Astrocyte (in vitro differentiated cells and primary cell): ENCODE measurements at regions not wholly inside any gene's neighbourhood (a gene's known extent, or its start where the extent isn't known, plus 50 kb on each side); places are given as distances from the start of the nearest gene placed in this dataset.

Source experiments
- DNase-seq: peaks from one replicate; pipeline ENCODE4 v3.0.0-alpha.2; 2010; ENCODE audit warnings: low read depth
- FAIRE-seq: peaks from 2 replicates; lab custom pipeline; 2011; peaks lifted over from hg19 to GRCh38; lab: Jason Lieb, UNC
- H2AFZ ChIP-seq: 2 replicates; pipeline ENCODE4 v1.6.0; 2012; ENCODE audit warnings: low read depth, low read length, inconsistent platforms
- H3K27ac ChIP-seq: 2 replicates; pipeline ENCODE4 v1.5.1; 2011; ENCODE audit warnings: low read depth, low read length, inconsistent platforms
- H3K27me3 ChIP-seq: 2 replicates; pipeline ENCODE4 v1.6.0; 2011; ENCODE audit warnings: low read length, inconsistent platforms; ENCODE audit not compliant: insufficient read depth
- H3K36me3 ChIP-seq: 2 replicates; pipeline ENCODE4 v1.5.1; 2011; ENCODE audit warnings: low read length, inconsistent platforms; ENCODE audit not compliant: insufficient read depth
- H3K4me1 ChIP-seq: 2 replicates; pipeline ENCODE4 v1.5.1; 2011; ENCODE audit warnings: low read length, inconsistent platforms; ENCODE audit not compliant: insufficient read depth
- H3K4me2 ChIP-seq: 2 replicates; pipeline ENCODE4 v1.6.0; 2012; ENCODE audit warnings: low read length, inconsistent platforms
- H3K4me3 ChIP-seq: 2 replicates; pipeline ENCODE4 v1.5.1; 2011; ENCODE audit warnings: low read depth, mild to moderate bottlenecking, low read length, inconsistent platforms; ENCODE audit not compliant: insufficient read depth
- H3K79me2 ChIP-seq: 2 replicates; pipeline ENCODE4 v1.6.0; 2012; ENCODE audit warnings: mild to moderate bottlenecking, low read length, inconsistent platforms; ENCODE audit not compliant: insufficient read depth
- H3K9ac ChIP-seq: 2 replicates; pipeline ENCODE4 v1.6.0; 2012; ENCODE audit warnings: mild to moderate bottlenecking, low read length, inconsistent platforms
- H3K9me3 ChIP-seq: 2 replicates; pipeline ENCODE4 v1.5.1; 2012; ENCODE audit warnings: low read depth, mild to moderate bottlenecking, low read length, inconsistent platforms; ENCODE audit not compliant: insufficient read depth
- H4K20me1 ChIP-seq: 2 replicates; pipeline ENCODE4 v1.6.0; 2012; ENCODE audit warnings: low read length, inconsistent platforms; ENCODE audit not compliant: insufficient read depth
- H3K27ac Mint-ChIP-seq: one replicate; pipeline ENCODE4 v1.8.0; 2021; ENCODE audit warnings: mild to moderate bottlenecking, mixed read lengths; ENCODE audit not compliant: unreplicated experiment
- H3K27me3 Mint-ChIP-seq: one replicate; pipeline ENCODE4 v1.8.0; 2021; ENCODE audit warnings: low read depth, mixed read lengths; ENCODE audit not compliant: unreplicated experiment
- H3K36me3 Mint-ChIP-seq: one replicate; pipeline ENCODE4 v1.8.0; 2021; ENCODE audit warnings: low read depth, mixed read lengths; ENCODE audit not compliant: unreplicated experiment
- H3K4me1 Mint-ChIP-seq: one replicate; pipeline ENCODE4 v1.8.0; 2021; ENCODE audit warnings: low read depth, mixed read lengths; ENCODE audit not compliant: unreplicated experiment
- H3K4me3 Mint-ChIP-seq: one replicate; pipeline ENCODE4 v1.8.0; 2021; ENCODE audit warnings: mild to moderate bottlenecking, moderate library complexity, mixed read lengths; ENCODE audit not compliant: unreplicated experiment
- H3K9me3 Mint-ChIP-seq: one replicate; pipeline ENCODE4 v1.8.0; 2021; ENCODE audit warnings: mild to moderate bottlenecking, mixed read lengths; ENCODE audit not compliant: unreplicated experiment
- EZH2 ChIP-seq: IDR thresholded peaks from 2 replicates; pipeline ENCODE4 v1.6.1; 2012; ENCODE audit warnings: mild to moderate bottlenecking, low read length, inconsistent platforms; ENCODE audit not compliant: insufficient read depth
- TF ChIP-seq, protein P1 (sequence below): IDR thresholded peaks from 2 replicates; pipeline ENCODE4 v1.5.1; 2011; ENCODE audit warnings: low read depth, mild to moderate bottlenecking, inconsistent platforms, low read length, moderate library complexity; ENCODE audit not compliant: insufficient read depth

DNA sequence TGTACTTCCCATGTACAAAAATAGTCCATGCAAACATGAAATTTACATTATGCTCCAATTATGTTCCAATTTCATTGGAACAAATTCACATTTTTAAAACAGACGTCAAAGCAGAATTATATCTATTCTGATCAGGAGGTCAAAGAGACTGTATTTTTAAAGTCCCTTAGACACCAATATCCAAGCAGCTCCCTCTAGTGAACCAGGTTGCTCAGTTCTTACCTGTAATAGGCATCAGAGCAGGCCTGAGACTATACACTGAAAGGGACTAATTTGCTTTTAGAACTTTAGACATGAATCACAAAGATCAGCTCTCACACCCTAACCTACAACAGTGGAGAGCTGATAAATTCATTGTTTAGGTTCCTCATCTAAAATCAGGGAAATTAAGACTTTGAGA lies 273.9 kb downstream of the MBD2 start:
- Histone ChIP-seq H3K4me3 (no peak overlapping the region), H3K9ac (no peak overlapping the region), H3K27ac (no peak overlapping the region), H2AFZ (no peak overlapping the region), H3K4me2 (no peak overlapping the region), H3K79me2 (no peaks in the 10 kb centered on the region), H3K36me3 (no peaks in the 10 kb centered on the region), H4K20me1 (no peaks in the 10 kb centered on the region), H3K4me1 (no peaks in the 10 kb centered on the region), H3K27me3 (no peaks in the 10 kb centered on the region), H3K9me3 (no peaks in the 10 kb centered on the region)
- Mint-ChIP-seq H3K9me3 (no peaks in the 10 kb centered on the region), H3K4me1 (peaks cover 11% of the 10 kb centered on the region), H3K4me3 (no peak overlapping the region), H3K27me3 (no peaks in the 10 kb centered on the region), H3K36me3 (no peaks in the 10 kb centered on the region), H3K27ac (no peak overlapping the region)
- no peak for DNase-seq
- no peak for FAIRE-seq
- TF ChIP-seq EZH2: no peak
- TF ChIP-seq, protein P1, sequence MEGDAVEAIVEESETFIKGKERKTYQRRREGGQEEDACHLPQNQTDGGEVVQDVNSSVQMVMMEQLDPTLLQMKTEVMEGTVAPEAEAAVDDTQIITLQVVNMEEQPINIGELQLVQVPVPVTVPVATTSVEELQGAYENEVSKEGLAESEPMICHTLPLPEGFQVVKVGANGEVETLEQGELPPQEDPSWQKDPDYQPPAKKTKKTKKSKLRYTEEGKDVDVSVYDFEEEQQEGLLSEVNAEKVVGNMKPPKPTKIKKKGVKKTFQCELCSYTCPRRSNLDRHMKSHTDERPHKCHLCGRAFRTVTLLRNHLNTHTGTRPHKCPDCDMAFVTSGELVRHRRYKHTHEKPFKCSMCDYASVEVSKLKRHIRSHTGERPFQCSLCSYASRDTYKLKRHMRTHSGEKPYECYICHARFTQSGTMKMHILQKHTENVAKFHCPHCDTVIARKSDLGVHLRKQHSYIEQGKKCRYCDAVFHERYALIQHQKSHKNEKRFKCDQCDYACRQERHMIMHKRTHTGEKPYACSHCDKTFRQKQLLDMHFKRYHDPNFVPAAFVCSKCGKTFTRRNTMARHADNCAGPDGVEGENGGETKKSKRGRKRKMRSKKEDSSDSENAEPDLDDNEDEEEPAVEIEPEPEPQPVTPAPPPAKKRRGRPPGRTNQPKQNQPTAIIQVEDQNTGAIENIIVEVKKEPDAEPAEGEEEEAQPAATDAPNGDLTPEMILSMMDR: no peak

DNA sequence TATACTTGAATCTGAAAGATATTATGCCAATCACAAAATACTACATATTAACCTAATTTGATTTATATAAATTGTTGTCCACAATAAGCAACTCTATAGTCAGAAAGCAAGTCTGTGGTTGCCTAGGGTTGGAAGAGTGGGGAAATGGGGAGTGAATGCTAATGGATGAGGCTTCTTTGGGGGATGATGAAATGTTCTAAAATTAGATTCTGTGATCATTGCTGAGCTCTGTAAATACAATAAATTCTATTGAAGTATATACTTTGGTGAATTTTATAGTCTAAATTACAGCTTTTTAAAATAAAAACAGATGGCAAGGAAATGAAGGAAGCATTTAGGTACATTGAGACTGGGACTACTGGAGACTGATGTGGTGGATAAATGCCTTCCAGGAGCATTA lies 275.5 kb downstream of the MBD2 start:
- Histone ChIP-seq H3K4me3 (no peak overlapping the region), H3K36me3 (no peaks in the 10 kb centered on the region), H4K20me1 (no peaks in the 10 kb centered on the region), H3K4me1 (no peaks in the 10 kb centered on the region), H3K4me2 (no peak overlapping the region), H3K27ac (no peak overlapping the region), H3K27me3 (no peaks in the 10 kb centered on the region), H3K9ac (no peak overlapping the region), H2AFZ (no peak overlapping the region), H3K79me2 (no peaks in the 10 kb centered on the region), H3K9me3 (peaks cover 6% of the 10 kb centered on the region)
- Mint-ChIP-seq H3K27ac (no peak overlapping the region), H3K36me3 (no peaks in the 10 kb centered on the region), H3K9me3 (peaks cover 6% of the 10 kb centered on the region), H3K4me3 (no peak overlapping the region), H3K27me3 (no peaks in the 10 kb centered on the region), H3K4me1 (peaks cover 11% of the 10 kb centered on the region)
- TF ChIP-seq, protein P1: no peak
- TF ChIP-seq EZH2: no peak
- DNase-seq (no peak), FAIRE-seq (no peak)

DNA sequence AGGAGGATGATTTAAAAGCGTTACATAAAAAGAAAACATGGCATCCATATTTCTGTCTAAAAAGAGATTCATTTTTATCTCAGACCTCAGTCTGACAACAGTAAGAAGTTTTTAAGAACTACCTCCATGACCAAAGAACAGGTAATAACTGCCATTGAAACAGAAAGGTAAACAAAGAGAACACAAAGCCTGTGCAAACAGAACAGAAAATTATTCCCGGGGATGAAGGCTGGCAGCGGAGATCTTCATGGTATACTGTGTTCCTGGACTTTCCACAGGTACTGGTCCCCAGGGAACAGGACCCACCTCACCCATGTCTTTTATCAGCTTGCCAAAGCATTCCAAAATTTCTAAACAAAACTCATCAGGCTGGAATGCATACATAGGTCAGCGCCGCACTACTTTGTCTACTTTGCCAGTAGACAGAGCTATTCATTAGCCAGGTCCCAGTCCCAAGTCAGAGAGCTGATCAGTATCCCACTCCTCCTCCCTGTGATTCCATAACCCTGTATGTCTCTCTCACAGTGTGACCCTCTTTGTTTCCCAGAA lies 277.3 kb downstream of the MBD2 start:
- no peak for TF ChIP-seq EZH2
- TF ChIP-seq, protein P1: no peak
- Histone ChIP-seq H3K27me3 (no peaks in the 10 kb centered on the region), H3K27ac (no peak overlapping the region), H3K36me3 (no peaks in the 10 kb centered on the region), H3K9me3 (peaks cover 6% of the 10 kb centered on the region), H3K4me3 (no peak overlapping the region), H3K4me1 (no peaks in the 10 kb centered on the region), H2AFZ (no peak overlapping the region), H3K4me2 (no peak overlapping the region), H3K9ac (no peak overlapping the region), H4K20me1 (no peaks in the 10 kb centered on the region), H3K79me2 (no peaks in the 10 kb centered on the region)
- Mint-ChIP-seq H3K4me1 (peaks cover 11% of the 10 kb centered on the region), H3K36me3 (no peaks in the 10 kb centered on the region), H3K4me3 (no peak overlapping the region), H3K27me3 (no peaks in the 10 kb centered on the region), H3K9me3 (peaks cover 6% of the 10 kb centered on the region), H3K27ac (no peak overlapping the region)
- no peak for FAIRE-seq
- peak; percentile 14 for DNase-seq
